Stimulated activated CD8-positive, alpha-beta memory T cell treated with anti-CD3 and anti-CD28 coated beads, Interleukin-15, amount 100 ng/mL, for 24 hours (primary cell): ENCODE measurements at regions not wholly inside any gene's neighbourhood (a gene's known extent, or its start where the extent isn't known, plus 50 kb on each side); places are given as distances from the start of the nearest gene placed in this dataset.
"Not testable (repeated sequence)": the region's sequence is repeated elsewhere in the genome, so short reads cannot be mapped to it uniquely, and the experiment has no call there.

Experiments
- DNase-seq: peaks from one replicate; pipeline ENCODE4 v3.0.0-alpha.2; 2020; ENCODE audit warnings: low read depth

GRCh38 chr4:181819946-181820345 is 423.3 kb upstream of the TENM3 start:
- DNase-seq = no peak

- DNase-seq = no peak
Observed at GRCh38 chr4:181820553-181820952, 422.6 kb upstream of the TENM3 start.

- no peak for DNase-seq
Observed at GRCh38 chr4:181821039-181822004, 421.9 kb upstream of the TENM3 start.

DNA sequence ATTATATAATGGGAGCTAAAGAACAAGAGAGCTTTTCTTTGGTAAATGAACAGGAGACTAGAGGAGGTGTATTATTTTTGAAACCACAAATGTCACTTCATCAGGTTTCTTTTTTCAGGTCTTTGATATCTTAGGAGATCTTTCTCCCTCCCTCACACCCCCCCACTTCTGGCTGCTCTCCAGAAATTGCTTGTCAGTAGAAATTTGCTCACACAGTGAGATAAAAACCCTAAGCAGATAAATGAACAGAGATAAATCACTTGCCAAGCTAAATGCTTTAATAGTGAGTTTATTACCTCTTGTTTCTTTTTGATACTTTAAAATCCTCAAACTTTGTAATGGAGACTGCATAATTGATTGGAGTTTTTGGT is 421.2 kb upstream of the TENM3 start:
- DNase-seq = no peak

DNA sequence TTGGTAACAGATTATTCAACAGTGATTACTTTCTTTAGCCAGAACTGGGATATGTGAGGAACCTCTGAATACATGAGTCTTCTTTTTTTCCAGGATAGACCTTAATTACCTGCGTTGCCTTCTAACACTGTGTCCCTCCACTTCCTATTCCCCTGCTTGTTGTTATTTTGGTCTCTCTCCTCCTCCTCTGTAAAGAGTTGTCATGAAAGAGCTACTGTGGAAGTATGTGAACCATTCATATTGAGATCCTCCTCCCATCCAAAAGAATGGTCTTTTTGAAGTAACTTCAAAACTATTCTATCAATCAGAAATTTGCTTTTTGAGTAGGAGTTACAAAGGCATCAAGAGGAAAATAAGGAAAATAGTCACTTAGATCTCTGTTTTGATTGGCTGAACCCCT is 420.0 kb upstream of the TENM3 start:
- DNase-seq = no peak

DNA sequence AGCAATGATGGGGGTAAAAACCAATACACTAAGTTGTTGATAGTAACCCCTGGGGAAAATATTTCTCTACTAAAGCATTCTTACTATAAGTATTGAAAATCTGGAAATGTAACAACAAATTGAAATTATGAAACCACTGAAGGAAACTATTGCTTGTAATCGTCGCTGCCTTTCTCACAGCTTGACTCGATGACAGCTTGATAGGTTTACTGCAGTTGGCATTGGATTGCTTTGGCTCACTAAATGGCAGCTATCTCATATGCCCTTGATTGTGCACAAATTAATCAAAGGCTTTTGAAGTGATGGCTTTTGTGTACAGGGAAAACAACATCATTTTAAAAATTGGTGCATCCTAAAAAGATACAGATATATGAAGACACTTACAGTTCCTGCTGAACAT is 419.6 kb upstream of the TENM3 start:
- no peak for DNase-seq

DNA sequence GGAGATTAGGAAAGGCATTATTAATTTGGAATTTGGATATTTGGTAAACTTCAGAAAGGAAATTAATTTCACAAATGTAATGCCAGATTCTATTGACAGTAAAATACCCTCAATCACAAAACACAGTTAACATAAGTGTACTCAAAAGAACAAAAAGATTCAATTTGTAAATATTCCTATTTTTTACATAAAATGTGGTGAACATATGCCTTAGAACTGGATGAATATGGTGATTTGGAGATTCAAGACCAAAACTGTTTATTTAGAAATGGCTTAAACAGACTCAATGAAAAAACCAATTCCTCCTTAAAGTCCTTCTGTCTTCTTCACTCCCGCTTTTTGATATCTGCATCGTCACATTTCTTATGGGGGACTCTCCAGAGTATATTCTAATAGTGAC is 417.6 kb upstream of the TENM3 start:
- no peak for DNase-seq

GRCh38 chr4:181827246-181827645 is 416.0 kb upstream of the TENM3 start:
- DNase-seq = no peak

- no peak for DNase-seq
Observed at GRCh38 chr4:181830404-181831035, 412.7 kb upstream of the TENM3 start.

- no peak for DNase-seq
Observed at GRCh38 chr4:181834071-181834470, 409.1 kb upstream of the TENM3 start.

GRCh38 chr4:181835348-181835747 is 407.9 kb upstream of the TENM3 start:
- DNase-seq = no peak

DNA sequence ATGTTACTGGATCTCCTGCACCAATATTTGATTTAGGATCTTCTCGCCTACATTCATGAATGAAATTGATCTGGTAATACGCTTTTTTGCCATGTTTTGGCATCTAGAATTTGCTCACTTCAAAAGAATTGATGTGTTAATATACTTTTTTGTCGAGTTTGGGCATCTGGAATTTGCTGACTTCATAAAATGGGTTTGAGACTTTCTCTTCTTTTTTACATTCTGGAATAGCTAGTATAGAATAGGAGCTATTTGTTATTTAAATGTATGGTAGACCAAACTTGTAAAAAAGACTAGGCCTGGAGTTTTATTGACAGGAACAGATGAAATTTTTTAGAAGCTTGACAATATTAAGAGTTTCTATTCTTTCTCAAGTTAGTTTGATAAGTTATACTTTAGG is 404.9 kb upstream of the TENM3 start:
- DNase-seq = no peak

DNA sequence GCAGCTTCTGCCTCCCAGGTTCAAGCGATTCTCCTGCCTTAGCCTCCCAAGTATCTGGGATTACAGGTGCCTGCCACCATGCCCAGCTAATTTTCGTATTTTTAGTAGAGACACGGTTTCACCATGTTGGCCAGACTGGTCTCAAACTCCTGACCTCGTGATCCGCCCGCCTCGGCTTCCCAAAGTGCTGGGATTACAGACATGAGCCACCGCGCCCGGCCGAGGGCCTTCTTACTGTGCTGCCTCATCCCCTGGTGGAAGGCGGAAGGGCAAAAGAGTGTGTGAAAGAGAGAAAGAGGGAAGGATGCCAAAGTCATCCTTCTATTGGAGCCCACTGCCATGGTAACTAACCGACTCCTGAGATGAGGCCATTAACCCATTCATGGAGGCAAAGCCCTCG is 399.4 kb upstream of the TENM3 start:
- not testable (repeated sequence) for DNase-seq

DNA sequence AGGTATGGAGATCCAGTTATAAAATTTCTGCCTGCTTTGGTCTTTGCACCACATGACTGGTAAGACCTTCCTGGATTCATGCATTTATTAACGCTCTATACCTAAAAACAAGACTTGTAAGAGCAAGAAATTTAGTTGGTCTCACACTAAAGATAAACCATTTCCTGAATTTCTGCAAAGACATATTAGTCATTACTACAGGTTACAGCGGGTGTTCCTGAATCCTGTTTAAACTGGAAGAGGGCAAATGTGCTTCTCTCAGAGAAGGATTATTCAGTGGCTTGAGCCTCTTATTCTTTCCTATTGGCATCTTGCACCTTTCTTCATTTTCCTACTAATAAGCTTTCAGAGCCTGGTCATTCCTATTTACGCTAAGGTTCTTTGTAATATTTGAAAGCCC is 397.6 kb upstream of the TENM3 start:
- DNase-seq = no peak

DNA sequence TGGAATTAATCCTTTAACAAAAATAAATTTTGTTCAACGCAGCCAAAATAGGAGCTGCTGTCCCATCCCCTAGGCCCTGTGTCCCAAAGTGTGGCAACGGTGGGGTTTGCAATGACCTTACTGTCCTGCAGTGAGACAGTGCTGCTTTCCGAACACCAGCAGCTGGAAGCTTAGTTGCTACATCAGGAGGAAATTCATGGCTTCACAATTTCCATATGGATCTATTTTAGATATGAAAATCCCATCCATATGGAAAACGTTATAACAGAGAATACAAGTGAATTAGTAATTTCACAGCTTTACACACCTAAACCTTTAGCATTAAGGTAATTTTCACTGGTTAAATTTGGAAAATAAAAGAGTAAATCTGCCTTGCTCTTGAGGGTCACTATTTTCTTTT is 396.3 kb upstream of the TENM3 start:
- no peak for DNase-seq

GRCh38 chr4:181848357-181848756 is 394.8 kb upstream of the TENM3 start:
- DNase-seq = no peak

- DNase-seq = no peak
Observed at GRCh38 chr4:181849472-181849871, 393.7 kb upstream of the TENM3 start.

DNA sequence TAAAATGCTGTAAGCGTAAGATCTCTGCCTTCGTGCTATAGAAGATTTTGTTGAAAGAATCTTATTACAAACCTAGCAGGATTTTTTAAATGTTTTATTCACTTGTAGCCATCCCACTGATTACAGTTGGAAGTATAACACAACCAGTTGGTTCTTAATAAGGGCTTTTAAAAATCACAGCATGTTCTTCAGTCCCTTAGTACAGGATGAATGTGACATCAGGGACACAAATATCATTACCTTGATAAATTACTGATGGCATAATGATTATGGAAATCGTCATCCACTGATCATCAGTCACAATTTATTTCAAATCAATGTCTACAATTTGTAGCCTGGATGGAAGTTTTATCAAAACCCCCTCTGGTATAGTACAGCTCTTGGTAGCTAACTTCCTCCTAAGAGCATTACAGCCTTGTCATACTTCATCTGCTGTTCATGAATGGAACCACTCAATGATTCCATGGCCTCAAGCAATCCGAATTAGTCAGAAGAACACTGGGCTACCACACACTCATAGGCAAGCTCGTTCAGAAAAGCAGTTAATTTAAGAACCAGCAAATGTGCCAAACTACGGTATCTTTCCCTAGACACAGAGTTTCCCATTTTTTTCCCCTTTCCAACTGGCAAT is 389.2 kb upstream of the TENM3 start:
- DNase-seq = no peak

DNA sequence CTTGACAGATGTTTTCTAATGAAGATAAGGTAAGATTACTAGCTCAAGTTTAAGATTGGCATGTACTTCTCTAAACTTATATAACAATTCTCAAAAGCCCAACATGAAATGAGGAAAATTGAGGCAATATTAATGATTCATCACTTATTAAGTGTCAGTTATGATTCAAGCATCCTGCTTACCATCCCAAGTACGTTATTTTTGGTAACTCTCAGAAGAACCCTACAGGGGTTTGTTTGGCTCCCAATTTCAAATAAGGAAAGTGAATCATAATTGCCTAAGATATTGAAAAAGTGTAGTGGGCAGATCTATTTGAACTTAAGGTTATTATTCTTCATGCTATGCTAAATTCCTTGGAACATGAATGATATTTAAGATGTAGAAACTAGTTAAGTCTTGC is 387.9 kb upstream of the TENM3 start:
- no peak for DNase-seq

DNA sequence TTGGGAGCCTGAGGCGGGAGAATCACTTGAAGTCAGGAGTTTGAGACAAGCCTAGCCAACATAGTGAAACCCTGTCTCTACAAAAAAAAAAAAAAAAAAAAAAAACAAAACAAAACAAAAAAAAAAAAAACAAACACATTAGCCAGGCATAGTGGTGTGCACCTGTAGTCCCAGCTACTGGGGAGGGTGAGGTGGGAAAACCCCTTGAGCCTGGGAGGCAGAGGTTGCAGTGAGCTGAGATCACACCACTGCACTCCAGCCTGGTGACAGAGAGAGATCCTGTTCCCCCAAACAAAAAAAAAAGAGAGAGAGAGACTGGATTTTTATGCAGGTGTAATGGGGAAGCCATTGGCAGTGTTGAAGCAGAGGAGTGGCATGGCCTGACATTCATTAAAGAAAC is 385.7 kb upstream of the TENM3 start:
- DNase-seq = not testable (repeated sequence)

GRCh38 chr4:181858741-181859140 is 384.5 kb upstream of the TENM3 start:
- no peak for DNase-seq

DNA sequence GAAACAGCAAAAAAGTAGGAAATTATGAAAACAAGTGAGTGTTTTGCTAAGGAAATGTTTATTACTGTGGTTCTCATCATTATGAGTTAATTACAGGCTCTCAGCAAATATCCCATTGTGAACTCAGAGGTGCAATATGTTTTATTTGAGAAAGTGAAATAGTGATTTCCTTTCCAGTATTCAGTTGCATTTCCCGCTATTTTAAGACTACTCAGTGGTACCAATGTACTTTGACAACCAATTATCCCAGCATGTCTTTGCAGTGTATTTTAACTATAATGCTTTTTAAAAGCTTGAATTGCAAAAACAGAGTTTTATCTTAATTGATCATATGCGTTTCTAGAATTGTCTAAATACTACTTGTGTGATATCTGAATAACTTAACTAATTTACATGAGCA is 383.8 kb upstream of the TENM3 start:
- no peak for DNase-seq

DNA sequence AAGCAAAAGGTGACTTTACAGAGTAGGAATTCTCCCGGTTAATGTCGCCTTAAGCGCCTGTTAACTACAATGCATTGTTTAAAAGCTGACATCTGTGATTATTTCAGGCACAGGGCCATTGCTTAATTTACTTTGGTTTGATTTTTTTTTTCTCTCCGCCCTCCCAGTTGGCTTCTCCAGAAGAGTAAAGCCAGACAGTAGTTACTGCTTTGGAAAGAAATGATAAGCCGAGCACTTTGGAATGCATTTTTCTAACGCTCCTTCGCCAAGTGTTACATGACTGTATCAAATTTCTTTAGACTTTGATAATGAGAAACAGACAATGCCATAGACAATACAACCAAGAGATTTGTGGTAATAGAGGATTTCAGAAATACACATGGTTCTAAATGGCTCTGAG is 383.0 kb upstream of the TENM3 start:
- no peak for DNase-seq
